HepG2 (cell line): ENCODE measurements at regions not wholly inside any gene's neighbourhood (a gene's known extent, or its start where the extent isn't known, plus 50 kb on each side); places are given as distances from the start of the nearest gene placed in this dataset.

Experiments used
- ATAC-seq: fragments of 200-7000 bp; cut with Tn5 transposase; 3 replicates; pipeline ENCODE4 v1.9.1; 2020; ENCODE audit warnings: mild to moderate bottlenecking, moderate library complexity
- BruUV-seq: library from RNA; stranded (reverse); fragments of 400-500 nt; replicated peaks from 2 replicates; lab custom pipeline; 2021; lab: Mats Ljungman, UMichigan
- CTCF ChIA-PET: fragments of 300-600 bp; formaldehyde crosslinking; extraction: SDS; loops from one replicate; lab custom pipeline; 2021; ENCODE audit warnings: low total read pairs, inconsistent platforms, low intra/inter-chr PET ratio; lab: Yijun Ruan, JAX
- POLR2A ChIA-PET: fragments of 350-600 bp; sonication (Branson Sonifier 250); formaldehyde crosslinking; loops from one replicate; lab custom pipeline; 2020; ENCODE audit warnings: antibody characterized with exemption, inconsistent platforms; lab: Yijun Ruan, JAX
- DNase-seq: peaks from one replicate; pipeline ENCODE4 v3.0.0-alpha.2; 2015; ENCODE audit warnings: low spot score
- FAIRE-seq: peaks from 3 replicates; lab custom pipeline; 2011; peaks lifted over from hg19 to GRCh38; lab: Jason Lieb, UNC
- H2AFZ ChIP-seq: one replicate; pipeline ENCODE4 v1.6.1; 2011; ENCODE audit warnings: low read length, inconsistent platforms
- H3K27ac ChIP-seq: fragments of 300-600 bp; 3 replicates; pipeline ENCODE4 v1.8.0; 2011; ENCODE audit warnings: mixed run types, mild to moderate bottlenecking, mixed read lengths, low read length, inconsistent platforms; ENCODE audit not compliant: insufficient read depth; ENCODE audit errors: extremely low read length
- H3K27me3 ChIP-seq, 2 experiments: fragments of 200-600 bp in 1 of 2; 2 replicates in 1 of 2; 3 replicates in 1 of 2; pipeline versions ENCODE4 v1.6.0 to v1.8.0; 2011; ENCODE audit warnings: low read length in 2 of 2, mild to moderate bottlenecking in 2 of 2, moderate library complexity in 2 of 2, inconsistent platforms in 1 of 2; ENCODE audit not compliant: insufficient read depth in 2 of 2, control insufficient read depth in 1 of 2
- H3K36me3 ChIP-seq, 2 experiments: fragments of 200-600 bp in 1 of 2; replicated peaks in 1 of 2; 2 replicates in 1 of 2; 3 replicates in 1 of 2; pipeline versions ENCODE4 v1.5.1 to v1.8.0; 2011; ENCODE audit warnings: low read length in 2 of 2, inconsistent platforms in 1 of 2; ENCODE audit not compliant: insufficient read depth in 2 of 2, control insufficient read depth in 1 of 2
- H3K4me1 ChIP-seq: 2 replicates; pipeline ENCODE4 v1.5.1; 2012; ENCODE audit warnings: low read length, inconsistent platforms; ENCODE audit not compliant: insufficient read depth
- H3K4me2 ChIP-seq: 2 replicates; pipeline ENCODE4 v1.6.0; 2011; ENCODE audit warnings: low read depth, low read length, inconsistent platforms
- H3K4me3 ChIP-seq, 3 experiments: fragments of 200-600 bp in 1 of 3; sonication (generic), shearing (Covaris generic) in 1 of 3; replicated peaks in 1 of 3; 2 replicates each; pipeline ENCODE4 v1.5.1; 2011 to 2016; ENCODE audit warnings: low read length in 3 of 3, inconsistent platforms in 2 of 3, low read depth in 2 of 3, mild to moderate bottlenecking in 2 of 3, control low read depth in 1 of 3, mixed read lengths in 1 of 3; ENCODE audit not compliant: insufficient read depth in 1 of 3
- H3K79me2 ChIP-seq: one replicate; pipeline ENCODE4 v1.6.1; 2011; ENCODE audit warnings: low read length, inconsistent platforms; ENCODE audit not compliant: insufficient read depth
- H3K9ac ChIP-seq: 2 replicates; pipeline ENCODE4 v1.6.0; 2011; ENCODE audit warnings: mild to moderate bottlenecking, low read depth, low read length, inconsistent platforms; ENCODE audit not compliant: insufficient read depth
- H3K9me3 ChIP-seq: 2 replicates; pipeline ENCODE4 v1.5.1; 2012; ENCODE audit warnings: mild to moderate bottlenecking, low read length
- H4K20me1 ChIP-seq: 2 replicates; pipeline ENCODE4 v1.6.0; 2011; ENCODE audit warnings: inconsistent platforms, mild to moderate bottlenecking, low read length, moderate library complexity; ENCODE audit not compliant: insufficient read depth
- AGO1 ChIP-seq: fragments of 200-400 bp; formaldehyde crosslinking; IDR thresholded peaks from 2 replicates; pipeline ENCODE4 v1.6.1; 2017; ENCODE audit warnings: mild to moderate bottlenecking, low read depth, low read length, moderate library complexity; ENCODE audit not compliant: poor library complexity, severe bottlenecking
- ARNT2 ChIP-seq: sonication (generic); formaldehyde crosslinking; IDR thresholded peaks from 2 replicates; pipeline ENCODE4 v1.8.0; 2022; ENCODE audit warnings: mild to moderate bottlenecking, low read depth, missing genetic modification reagents, moderate library complexity
- CBX5 ChIP-seq: sonication (generic); formaldehyde crosslinking; IDR thresholded peaks from 2 replicates; pipeline ENCODE4 v1.4.0; 2020; ENCODE audit warnings: missing genetic modification reagents, borderline replicate concordance
- CREM ChIP-seq, 2 experiments: sonication (generic) in 1 of 2; formaldehyde crosslinking in 1 of 2; IDR thresholded peaks; 2 replicates each; pipeline versions ENCODE4 v1.4.0 to v1.6.1; 2016 to 2020; ENCODE audit warnings: antibody characterized with exemption in 1 of 2, mild to moderate bottlenecking in 1 of 2, missing genetic modification reagents in 1 of 2
- IRF2 ChIP-seq: IDR thresholded peaks from 2 replicates; pipeline ENCODE4 v1.6.1; 2018; ENCODE audit warnings: missing genetic modification reagents, missing compliant biosample characterization
- STAG1 ChIP-seq: sonication (generic); formaldehyde crosslinking; IDR thresholded peaks from 2 replicates; pipeline ENCODE4 v1.4.0; 2020; ENCODE audit warnings: missing genetic modification reagents
- TSC22D2 ChIP-seq: sonication (generic); formaldehyde crosslinking; IDR thresholded peaks from 2 replicates; pipeline ENCODE4 v1.5.1; 2020; ENCODE audit warnings: missing genetic modification reagents, mild to moderate bottlenecking, borderline replicate concordance
- ZFP90 ChIP-seq: sonication (generic); formaldehyde crosslinking; IDR thresholded peaks from 2 replicates; pipeline ENCODE4 v1.8.0; 2022; ENCODE audit warnings: missing genetic modification reagents, mild to moderate bottlenecking, inconsistent platforms, borderline replicate concordance
- ZNF256 ChIP-seq: sonication (generic); formaldehyde crosslinking; conservative IDR thresholded peaks from 2 replicates; pipeline ENCODE4 v1.4.0; 2020; ENCODE audit warnings: missing genetic modification reagents
- ZNF597 ChIP-seq: sonication (generic); formaldehyde crosslinking; IDR thresholded peaks from 2 replicates; pipeline ENCODE4 v1.5.0; 2020; ENCODE audit warnings: missing genetic modification reagents
- ZNF768 ChIP-seq: sonication (generic); formaldehyde crosslinking; IDR thresholded peaks from 2 replicates; pipeline ENCODE4 v1.4.0; 2020; ENCODE audit warnings: missing genetic modification reagents
- WGBS: methylation state at CpG from one replicate; pipeline ENCODE4 v1.1.6; 2017; ENCODE audit warnings: low lambda C conversion rate; 5-methylcytosine and 5-hydroxymethylcytosine counted together
- in situ Hi-C: cut with HindIII; loops from 2 replicates; pipeline ENCODE4 v1.10.0; 2017; ENCODE audit warnings: low pct_unique_long_range_greater_than_20kb; ENCODE audit not compliant: extremely low pct_ligation_motif_present
- intact Hi-C: fragments of 100-400 bp; cut with micrococcal nuclease; formaldehyde crosslinking; loops from one replicate; pipeline ENCODE4 v1.10.0; 2022; ENCODE audit not compliant: unreplicated experiment

- TF ChIP-seq CBX5 (no peak), CREM (IDR thresholded peaks at IDR 0.05) (no peak), CREM (CRISPR knock-in tag; IDR thresholded peaks at IDR 0.05) (no peak), IRF2 (CRISPR knock-in tag) (no peak), TSC22D2 (CRISPR knock-in tag) (no peak), STAG1 (CRISPR knock-in tag) (no peak), ZNF597 (CRISPR knock-in tag) (no peak), ZNF256 (CRISPR knock-in tag) (no peak), ARNT2 (CRISPR knock-in tag) (no peak), AGO1 (no peak)
These were observed 56.9 kb upstream of the LRP8 start (continued) for GRCh38 chr1:53384796-53385195.

GRCh38 chr1:53385276-53386225 is 57.7 kb upstream of the LRP8 start:
- H4K20me1 ChIP-seq: no peaks in the 10 kb centered on the region
- intact Hi-C loops: no loop called here
- FAIRE-seq (no peak), ATAC-seq (no peak), DNase-seq (no peak)
- H3K27me3 ChIP-seq: peaks cover 2 to 45% of the 10 kb centered on the region in 2 experiments; a peak in 4 of 5 replicates
- H3K9me3 ChIP-seq: no peaks in the 10 kb centered on the region
- no peaks in the 10 kb centered on the region for H3K36me3 ChIP-seq
- ChIA-PET POLR2A (no interaction called here), CTCF (no interaction called here)
- 35% methylated on average over 9 of the region's 11 CpGs for WGBS
- BruUV-seq: no TSS peak
- no peaks in the 10 kb centered on the region for H3K4me1 ChIP-seq
- TF ChIP-seq ZNF768 (CRISPR knock-in tag) (peak; percentile 24; the same call in 1 of the 2 replicates), ZFP90 (no peak)
- H3K4me3 ChIP-seq: no peak overlapping the region
- in situ Hi-C loops: no loop called here
- H3K27ac ChIP-seq: no peak overlapping the region
- H3K9ac ChIP-seq: no peak overlapping the region
- H2AFZ ChIP-seq: no peak overlapping the region
- H3K4me2 ChIP-seq: no peak overlapping the region
- H3K79me2 ChIP-seq: no peaks in the 10 kb centered on the region
